Skin epidermis (tissue), 12 donors: ENCODE measurements at regions not wholly inside any gene's neighbourhood (a gene's known extent, or its start where the extent isn't known, plus 50 kb on each side); places are given as distances from the start of the nearest gene placed in this dataset.

Experiments used
- H3K27ac ChIP-seq, 21 experiments: fragments of 200-600 bp; sonication (generic) in 11 of 21; one replicate each; pipeline ENCODE4 v1.5.0; 2020; ENCODE audit warnings: mild to moderate bottlenecking in 3 of 21, inconsistent platforms in 2 of 21, moderate library complexity in 2 of 21
- H3K4me3 ChIP-seq, 7 experiments: fragments of 200-600 bp; sonication (generic) in 2 of 7; one replicate each; pipeline ENCODE4 v1.5.0; 2020; ENCODE audit warnings: inconsistent platforms in 2 of 7, mild to moderate bottlenecking in 2 of 7, moderate library complexity in 1 of 7

- Histone ChIP-seq H3K27ac (no peak overlapping the region), H3K4me3 (no peak overlapping the region)
These were observed 87.8 kb downstream of the FOXB1 start for GRCh38 chr15:60091911-60092310.

GRCh38 chr15:60093273-60094067 lies 89.4 kb downstream of the FOXB1 start:
- Histone ChIP-seq H3K27ac (no peak overlapping the region), H3K4me3 (no peak overlapping the region)

- no peak overlapping the region for H3K4me3 ChIP-seq
- no peak overlapping the region for H3K27ac ChIP-seq
These were observed 91.6 kb downstream of the FOXB1 start for GRCh38 chr15:60095711-60096110.

- Histone ChIP-seq H3K27ac (no peak overlapping the region), H3K4me3 (no peak overlapping the region)
These were observed 92.0 kb downstream of the FOXB1 start for GRCh38 chr15:60096157-60096556.

- H3K27ac ChIP-seq, result no peak overlapping the region
- no peak overlapping the region for H3K4me3 ChIP-seq
These were observed 97.3 kb downstream of the FOXB1 start for GRCh38 chr15:60101416-60101815.

- Histone ChIP-seq H3K4me3 (no peak overlapping the region), H3K27ac (no peak overlapping the region)
These were observed 98.6 kb downstream of the FOXB1 start for GRCh38 chr15:60102748-60103147.

- H3K27ac ChIP-seq, result no peak overlapping the region
- no peak overlapping the region for H3K4me3 ChIP-seq
These were observed 106.8 kb downstream of the FOXB1 start for GRCh38 chr15:60110909-60111308.

GRCh38 chr15:60115579-60116380 lies 111.7 kb downstream of the FOXB1 start:
- Histone ChIP-seq H3K27ac (no peak overlapping the region), H3K4me3 (no peak overlapping the region)

- H3K4me3 ChIP-seq, result no peak overlapping the region
- H3K27ac ChIP-seq, result no peak overlapping the region
These were observed 112.5 kb downstream of the FOXB1 start for GRCh38 chr15:60116456-60117089.

- no peak overlapping the region for H3K4me3 ChIP-seq
- no peak overlapping the region for H3K27ac ChIP-seq
These were observed 114.0 kb downstream of the FOXB1 start for GRCh38 chr15:60118146-60118545.

GRCh38 chr15:60118626-60119025 lies 114.5 kb downstream of the FOXB1 start:
- no peak overlapping the region for H3K27ac ChIP-seq
- no peak overlapping the region for H3K4me3 ChIP-seq

GRCh38 chr15:60119101-60119500 lies 115.0 kb downstream of the FOXB1 start:
- Histone ChIP-seq H3K4me3 (no peak overlapping the region), H3K27ac (no peak overlapping the region)

GRCh38 chr15:60120100-60120499 lies 116.0 kb downstream of the FOXB1 start:
- Histone ChIP-seq H3K4me3 (no peak overlapping the region), H3K27ac (no peak overlapping the region)

GRCh38 chr15:60121845-60122244 lies 117.7 kb downstream of the FOXB1 start:
- H3K27ac ChIP-seq, result no peak overlapping the region
- H3K4me3 ChIP-seq, result no peak overlapping the region

GRCh38 chr15:60122691-60123090 lies 118.6 kb downstream of the FOXB1 start:
- H3K4me3 ChIP-seq, result no peak overlapping the region
- H3K27ac ChIP-seq, result no peak overlapping the region

GRCh38 chr15:60124460-60125070 lies 120.5 kb downstream of the FOXB1 start:
- no peak overlapping the region for H3K27ac ChIP-seq

GRCh38 chr15:60125334-60125733 lies 121.2 kb downstream of the FOXB1 start:
- Histone ChIP-seq H3K27ac (no peak overlapping the region), H3K4me3 (no peak overlapping the region)

More at GRCh38 chr15:60124460-60125070, 120.5 kb downstream of the FOXB1 start:
- no peak overlapping the region for H3K4me3 ChIP-seq

GRCh38 chr15:60126200-60126599 lies 122.1 kb downstream of the FOXB1 start:
- no peak overlapping the region for H3K27ac ChIP-seq
- H3K4me3 ChIP-seq, result no peak overlapping the region

GRCh38 chr15:60126661-60127060 lies 122.5 kb downstream of the FOXB1 start:
- Histone ChIP-seq H3K27ac (no peak overlapping the region), H3K4me3 (no peak overlapping the region)

- Histone ChIP-seq H3K4me3 (peak overlapping the region; percentile 24 to 41 (median 35)), H3K27ac (peak overlapping the region in 20 of 21 experiments; percentile 33 to 91 (median 76))
These were observed 123.9 kb downstream of the FOXB1 start for GRCh38 chr15:60128000-60128376.
